HG02970 (cell line): ENCODE measurements at regions not wholly inside any gene's neighbourhood (a gene's known extent, or its start where the extent isn't known, plus 50 kb on each side); places are given as distances from the start of the nearest gene placed in this dataset.

ENCODE experiments used
- ATAC-seq: cut with Tn5 transposase; IDR thresholded peaks from one replicate; pipeline ENCODE4 v1.9.1; 2021; ENCODE audit warnings: mild to moderate bottlenecking, moderate library complexity, moderate number of reproducible peaks; ENCODE audit not compliant: unreplicated experiment, low FRiP score

DNA sequence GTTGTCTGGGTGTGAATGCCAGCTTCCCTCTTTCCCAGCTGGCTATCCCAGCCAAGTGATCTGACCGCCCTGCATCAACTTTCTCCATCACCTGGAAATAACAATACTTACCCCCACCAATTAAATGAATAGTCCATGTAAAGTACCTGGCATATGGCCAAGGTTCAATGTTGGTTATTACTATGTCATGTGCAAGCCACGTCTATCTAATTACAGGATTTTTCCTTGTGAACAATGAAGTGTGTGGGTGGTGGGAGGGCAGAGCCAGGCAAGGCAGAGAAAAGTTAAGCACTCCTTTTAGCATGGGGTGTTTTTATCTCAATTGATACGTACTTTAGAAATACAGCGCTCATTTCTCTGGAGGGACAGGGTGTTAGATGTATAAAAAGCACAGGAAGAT, 121.1 kb downstream of the NHLRC3 start:
- no peak for ATAC-seq

DNA sequence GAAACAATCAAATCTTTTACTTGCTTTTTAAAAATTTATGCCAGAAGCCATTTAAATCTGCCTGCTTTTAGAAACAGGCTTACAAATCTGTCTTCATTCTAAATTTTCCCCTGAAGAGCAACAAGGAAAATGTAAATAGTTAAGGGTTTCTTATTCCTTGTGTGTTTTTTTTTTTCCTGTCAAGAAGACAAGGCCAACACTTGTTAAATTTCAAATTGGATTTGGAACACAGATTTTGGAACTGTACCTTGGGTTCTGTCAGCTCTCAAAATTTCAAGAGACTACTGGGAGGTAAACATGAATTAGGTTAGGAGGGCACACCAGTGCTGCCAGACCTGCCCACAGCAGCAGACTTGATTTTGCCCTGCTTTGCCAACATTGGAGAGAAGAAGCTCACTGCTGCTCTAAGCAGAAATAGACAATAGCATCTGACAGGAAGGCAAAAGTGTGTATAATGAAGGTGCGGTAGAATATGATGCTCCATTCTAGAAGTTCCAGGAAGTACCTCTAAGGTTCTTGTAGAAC, 121.7 kb downstream of the NHLRC3 start:
- no peak for ATAC-seq

DNA sequence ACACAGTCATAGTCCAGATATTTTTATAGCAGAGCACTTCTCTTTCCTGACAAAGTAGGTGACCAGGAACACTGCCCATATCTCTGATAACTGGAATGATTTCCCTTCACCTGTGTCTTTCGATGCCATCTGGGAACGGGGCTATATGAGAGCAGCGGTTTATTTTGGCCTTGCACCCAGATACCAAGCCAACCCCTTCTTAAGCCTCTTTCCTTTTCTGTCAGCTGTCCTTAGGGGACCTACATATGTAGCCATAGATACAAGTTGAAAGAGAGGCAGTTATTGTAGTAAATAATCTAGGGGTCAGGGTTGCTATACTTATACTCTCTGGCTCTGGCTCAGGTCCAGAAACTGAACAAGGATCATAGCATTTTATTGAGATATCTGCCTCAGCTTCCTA, 128.8 kb downstream of the NHLRC3 start:
- no peak for ATAC-seq

DNA sequence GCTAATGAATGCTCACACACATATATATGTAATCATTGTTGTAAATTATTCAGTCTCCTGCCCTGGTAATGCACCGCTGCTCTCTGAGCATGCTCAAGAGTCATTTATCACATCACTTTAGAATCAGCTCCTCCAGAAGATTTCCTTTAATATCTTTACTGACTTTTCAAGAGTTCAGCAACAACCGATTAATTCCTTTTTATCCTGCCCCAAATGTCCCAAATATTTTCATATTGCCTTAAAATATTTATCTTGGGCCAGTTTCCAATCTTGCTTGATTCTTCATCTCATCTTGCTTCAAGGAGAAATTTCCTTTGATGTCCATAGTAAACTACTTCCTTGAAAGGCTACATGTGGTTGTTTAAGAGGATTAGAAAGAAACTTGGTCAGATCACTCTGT, 132.5 kb downstream of the NHLRC3 start:
- no peak for ATAC-seq

DNA sequence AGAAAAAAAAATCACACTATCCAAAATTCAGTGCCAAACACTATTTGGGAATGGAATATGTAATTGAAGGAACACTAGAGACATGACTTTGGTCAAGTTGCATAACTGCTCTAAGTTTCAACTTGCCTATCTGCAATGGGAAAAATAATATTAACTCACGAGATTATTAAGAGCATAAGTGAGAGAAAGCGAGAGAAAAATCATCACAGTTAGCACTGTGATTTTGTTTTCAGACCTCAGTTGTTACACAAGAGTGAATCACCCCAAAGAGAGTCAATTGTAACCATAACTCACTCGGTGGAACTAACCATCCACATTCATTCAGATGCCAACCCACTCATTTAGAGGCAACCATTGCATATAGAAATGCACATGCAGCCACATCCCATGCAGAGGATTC, 147.1 kb downstream of the NHLRC3 start:
- no peak for ATAC-seq

DNA sequence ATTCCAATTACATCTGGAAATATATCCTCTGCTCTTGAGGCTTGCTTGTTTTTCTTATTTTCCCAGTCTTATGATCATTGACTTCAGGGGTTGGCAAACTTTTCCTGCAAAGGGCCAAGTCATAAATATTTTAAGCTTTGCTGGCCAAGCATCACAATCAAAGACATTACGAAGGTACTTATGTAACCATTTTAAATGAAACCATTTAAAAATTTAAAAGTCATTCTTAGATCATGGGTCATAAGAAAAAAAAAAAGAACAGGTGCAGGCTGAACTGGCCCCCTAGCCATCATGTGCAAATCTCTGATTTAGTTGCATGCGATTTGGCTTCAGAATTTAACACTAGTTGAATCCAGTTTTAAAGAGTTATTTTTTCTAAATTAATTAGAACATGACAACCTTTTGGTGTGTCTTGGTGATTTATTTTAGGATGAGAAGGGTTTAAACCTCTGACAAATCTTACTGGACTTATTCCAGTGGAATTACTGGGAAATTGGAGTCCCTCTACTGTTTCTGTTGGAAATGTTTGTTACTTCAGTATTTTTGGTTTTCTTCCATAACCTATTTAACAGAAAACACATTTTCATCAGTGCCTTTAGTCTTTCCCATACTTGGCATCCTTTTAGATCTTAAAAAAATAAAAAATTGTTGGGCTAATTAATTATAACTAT, 148.1 kb downstream of the NHLRC3 start:
- ATAC-seq, result no peak

DNA sequence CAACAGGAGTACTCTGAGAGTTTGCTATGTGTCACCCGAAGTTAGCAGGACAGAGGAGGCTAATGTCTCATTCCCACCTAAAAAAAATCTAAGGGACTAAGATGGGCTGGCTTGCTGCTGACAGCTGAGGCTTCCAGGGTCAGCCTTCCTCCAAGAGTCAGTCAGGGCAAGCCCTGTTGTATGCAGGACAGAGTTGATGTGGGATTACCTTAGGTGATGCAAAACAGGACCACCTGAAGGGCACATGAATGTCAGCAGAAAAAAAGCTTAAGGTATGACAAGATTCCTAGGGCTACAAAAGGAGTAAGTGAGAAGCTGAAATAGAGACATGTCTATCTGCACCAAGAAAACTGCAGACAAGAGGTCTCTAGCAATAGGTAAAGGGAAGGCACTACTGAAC, 151.5 kb downstream of the NHLRC3 start:
- ATAC-seq, result no peak

DNA sequence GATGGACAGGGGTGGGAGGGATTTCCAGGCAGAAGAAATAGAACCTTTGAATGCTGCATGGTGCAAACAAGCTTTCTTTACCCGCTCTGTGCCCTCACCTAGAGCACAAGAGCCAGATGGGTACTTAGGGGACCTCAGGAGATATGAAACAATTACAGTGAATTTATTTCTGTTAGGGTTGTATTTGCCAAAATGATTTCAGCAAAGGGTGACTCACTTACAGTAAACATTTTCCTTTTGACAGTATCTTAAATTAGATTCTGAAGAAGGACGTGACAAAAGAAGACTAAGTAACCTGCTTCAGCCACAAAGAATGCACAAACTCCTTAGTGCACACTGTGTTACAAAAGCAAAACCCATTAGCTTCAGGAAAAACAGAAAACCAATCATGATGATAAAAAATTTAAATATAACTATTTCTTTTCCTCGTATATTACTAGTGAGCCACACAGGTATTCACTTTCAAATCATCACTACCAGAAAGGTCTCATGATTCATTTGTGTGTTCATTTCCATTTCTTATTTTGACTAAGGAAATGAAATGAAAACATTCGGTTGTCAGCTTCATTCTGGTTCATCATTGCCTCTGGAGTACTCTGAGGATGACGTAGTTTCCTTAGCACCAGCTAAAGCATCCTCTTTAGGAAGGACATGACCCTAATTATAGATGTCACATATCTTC, 158.8 kb downstream of the NHLRC3 start:
- no peak for ATAC-seq

DNA sequence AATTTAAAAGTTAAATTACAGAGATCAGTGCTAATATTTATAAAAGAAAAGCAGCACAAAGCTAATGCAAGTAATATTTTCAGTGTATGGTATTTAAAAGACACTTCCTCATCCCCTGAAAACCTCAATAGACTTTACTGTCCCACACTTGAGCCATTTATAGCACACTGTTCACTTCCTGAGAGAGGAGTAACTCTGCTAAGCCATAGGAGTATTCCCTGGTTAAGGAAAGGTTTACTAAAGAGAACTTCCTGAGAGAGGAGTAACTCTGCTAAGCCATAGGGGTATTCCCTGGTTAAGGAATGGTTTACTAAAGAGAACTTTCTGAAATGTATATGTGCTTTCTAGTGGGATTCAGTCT, 159.4 kb downstream of the NHLRC3 start:
- no peak for ATAC-seq

DNA sequence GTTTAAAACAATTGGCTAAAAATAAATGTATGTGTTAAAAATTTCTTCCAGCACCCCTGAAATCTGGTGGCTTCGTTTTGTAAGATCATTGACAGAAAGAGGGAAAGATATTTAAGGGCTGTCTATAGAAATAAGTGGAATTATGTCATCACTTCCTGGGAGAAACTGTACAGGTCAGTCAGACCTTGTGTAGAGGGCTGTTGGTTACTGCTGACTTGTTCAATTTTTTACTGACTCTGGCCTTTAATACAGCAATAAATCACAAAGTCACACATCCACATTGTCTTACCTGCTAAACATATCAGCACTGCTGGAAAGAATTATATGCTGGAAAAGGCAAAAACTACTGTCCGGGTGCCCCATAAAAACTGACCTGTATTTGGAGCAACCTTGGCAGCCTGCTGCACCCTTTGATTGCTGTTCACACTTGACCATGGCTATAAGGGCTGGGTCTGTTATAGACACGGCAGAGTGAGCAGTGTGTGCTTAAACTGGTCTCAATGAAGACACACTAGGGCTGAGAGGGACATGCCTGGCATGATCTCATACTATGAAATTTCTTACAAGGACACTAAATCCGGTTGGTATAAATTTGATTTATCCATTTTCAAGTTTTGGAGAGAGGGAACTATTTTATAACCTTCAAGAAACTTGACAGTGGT, 162.1 kb downstream of the NHLRC3 start:
- ATAC-seq, result no peak

DNA sequence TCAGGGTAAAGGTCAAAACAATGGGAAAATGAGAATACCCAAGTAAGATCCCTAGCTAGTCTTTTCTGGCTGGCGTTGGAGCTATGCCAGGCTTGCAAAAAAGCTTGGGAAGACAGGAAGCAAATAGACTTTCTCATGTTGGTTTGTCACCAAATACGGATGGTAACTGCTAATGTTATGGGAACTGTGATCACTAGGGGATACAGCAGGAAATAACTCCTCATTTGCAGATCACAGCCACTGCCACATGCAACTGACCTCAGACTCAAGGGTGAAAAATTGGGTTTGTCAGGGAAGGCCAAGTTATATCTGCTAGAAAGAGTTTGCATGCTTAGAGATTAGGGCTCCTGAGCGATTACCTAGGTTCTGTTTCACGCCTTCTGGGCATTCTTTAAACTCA, 162.9 kb downstream of the NHLRC3 start:
- ATAC-seq, result no peak

DNA sequence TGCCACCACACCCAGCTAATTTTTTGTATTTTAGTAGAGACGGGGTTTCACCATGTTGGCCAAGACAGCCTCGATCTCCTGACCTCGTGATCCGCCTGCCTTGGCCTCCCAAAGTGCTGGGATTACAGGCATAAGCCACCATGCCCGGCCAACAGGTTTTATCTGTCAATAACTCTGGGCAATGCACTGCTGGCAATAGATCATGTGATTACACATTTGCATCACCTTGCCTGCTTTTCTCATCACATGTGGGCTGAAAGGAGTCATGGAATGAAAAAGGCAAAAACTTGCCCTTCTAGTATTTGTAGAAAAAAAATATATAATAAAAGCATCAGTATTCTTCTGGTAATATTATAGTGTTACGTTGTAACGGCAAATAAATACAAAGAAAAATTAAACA, 164.5 kb downstream of the NHLRC3 start:
- no peak for ATAC-seq

DNA sequence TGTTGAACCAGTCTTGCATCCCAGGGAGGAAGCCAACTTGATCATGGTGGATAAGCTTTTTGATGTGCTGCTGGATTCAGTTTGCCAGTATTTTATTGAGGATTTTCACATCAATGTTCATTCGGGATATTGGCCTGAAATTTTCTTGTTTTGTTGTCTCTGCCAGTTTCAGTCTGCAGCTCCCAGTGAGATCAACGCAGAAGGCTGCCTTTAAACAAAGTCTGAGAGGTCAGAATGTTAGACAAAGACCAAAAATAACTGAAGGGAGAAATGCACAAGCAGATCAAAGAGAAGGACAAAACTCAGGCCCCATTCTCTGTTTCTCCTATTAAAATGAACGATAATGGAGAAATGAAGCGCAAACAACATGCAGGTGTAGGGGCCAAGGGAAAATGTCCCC, 170.4 kb downstream of the NHLRC3 start:
- ATAC-seq, result no peak

DNA sequence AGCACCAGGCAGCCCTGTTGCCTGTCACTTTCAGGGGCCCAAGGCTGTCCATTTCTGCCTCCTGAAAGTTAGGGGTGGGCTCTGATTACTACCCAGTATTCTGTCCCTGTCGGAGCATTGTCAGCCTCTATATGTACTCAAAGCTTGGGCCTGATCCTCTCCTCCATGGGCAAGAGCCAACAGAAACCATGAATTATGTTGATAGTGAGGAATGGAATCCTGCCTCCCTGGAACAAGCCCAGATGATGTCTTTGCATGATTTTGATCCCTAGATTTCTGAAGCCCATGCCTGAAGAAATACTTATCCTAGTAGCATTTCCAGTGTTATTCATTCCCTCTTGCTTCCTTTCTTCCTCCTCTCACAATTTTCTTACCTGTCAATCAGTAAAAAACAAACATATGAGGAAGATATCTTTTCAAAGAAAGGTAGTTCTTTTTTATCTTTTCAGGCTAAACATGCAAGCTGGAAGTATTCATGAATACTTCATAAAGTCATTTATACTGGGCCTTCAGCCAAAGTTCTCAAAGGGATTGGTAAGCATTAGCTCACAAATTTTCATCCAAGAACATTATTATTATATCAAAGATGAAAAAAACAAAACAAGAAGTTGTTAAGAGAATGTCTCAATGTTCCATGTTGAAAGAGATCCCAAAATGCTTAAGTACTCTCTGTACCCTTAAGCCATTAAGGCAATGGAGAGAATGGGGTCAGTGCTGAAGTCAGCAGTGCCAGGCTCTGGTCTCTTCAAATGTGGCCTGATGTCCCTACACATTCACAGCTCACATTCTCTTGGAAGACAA, 171.7 kb downstream of the NHLRC3 start:
- no peak for ATAC-seq

DNA sequence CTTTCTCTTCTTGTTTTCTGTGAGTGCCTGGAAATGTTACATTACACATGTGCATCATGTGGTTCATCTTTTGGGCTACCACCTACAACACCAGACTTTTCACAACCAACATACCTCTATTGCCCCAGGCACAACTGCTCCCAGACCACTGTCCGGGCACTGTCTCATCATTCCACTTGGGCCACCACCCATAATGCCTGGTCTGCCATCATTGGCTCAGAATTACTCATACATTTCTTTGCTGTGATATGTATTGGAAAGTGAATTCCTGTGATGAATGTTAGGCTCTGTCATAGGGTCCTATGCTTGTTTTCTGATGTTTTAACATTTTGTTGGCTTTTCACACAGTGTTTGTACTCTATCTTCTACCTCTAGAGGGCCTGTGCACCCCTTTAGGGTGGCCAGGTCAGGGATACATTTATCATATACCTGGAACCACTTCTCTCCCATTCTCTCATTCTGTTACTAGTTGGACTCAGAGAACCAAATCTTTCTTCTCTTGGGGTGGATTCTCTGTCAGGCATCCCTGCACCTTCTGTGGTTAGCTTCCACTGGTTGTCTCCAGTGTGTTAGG, 172.8 kb downstream of the NHLRC3 start:
- no peak for ATAC-seq

DNA sequence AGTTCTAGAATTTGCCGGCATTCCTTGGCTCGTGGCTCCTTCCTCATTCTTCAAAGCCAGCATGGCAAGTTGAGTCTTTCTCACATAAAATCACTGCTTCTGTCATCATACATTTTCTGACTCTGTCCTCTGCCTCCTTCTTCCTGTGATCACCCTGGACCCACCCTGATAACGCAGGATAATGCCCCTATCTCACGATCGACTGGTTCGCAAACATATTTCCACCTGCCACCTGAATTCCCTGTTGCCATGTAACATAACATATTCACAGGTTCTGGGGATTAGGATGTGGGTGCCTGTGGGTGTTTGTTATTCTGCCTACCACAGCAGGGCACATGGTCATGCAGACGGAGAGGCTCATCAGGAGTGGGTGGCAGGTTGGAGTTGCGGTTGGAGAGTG, 177.7 kb downstream of the NHLRC3 start:
- no peak for ATAC-seq

DNA sequence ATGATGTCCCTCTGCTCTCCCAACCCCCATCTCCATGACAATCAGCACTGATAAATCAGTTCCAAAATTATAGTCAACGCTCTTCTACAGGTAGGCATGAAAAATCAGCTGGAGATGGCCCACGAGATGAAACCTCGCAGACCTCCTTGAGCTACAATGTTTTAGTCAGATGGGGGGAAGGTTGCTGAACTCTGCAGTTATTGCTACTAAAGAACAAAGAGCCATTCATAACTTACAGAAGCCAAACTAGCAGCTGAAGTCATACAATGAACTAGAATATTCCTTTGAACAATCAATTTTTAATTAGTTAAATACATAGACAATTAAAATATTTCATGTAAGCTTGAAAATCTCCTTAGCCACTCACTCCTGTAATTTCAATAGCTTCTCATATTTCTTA, 179.2 kb downstream of the NHLRC3 start:
- no peak for ATAC-seq

DNA sequence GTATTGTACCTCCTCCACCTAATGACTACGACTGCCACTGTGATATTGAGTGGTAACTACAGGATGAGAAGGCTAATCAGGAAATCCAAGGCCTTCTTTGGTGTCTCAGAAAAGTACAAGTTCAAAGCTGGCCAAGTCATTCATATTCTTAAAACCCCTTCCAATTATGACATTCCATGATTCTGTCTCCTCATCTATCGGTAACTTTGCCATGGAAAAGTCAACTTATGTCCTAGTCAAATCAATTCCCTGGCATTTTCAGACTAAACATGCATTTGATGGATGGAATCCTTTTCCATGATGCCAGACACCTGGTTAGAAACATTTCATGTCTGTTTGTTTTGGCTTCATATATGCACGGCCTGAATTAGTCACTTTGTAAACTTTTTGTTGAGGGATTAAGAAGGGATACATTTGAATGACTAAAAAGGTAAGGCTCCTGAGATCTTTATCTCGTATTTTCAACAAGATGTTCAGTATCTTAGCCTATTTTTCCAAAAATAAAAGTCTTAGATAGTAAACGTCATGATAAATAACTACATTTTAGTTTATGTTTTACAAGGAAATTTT, 186.5 kb downstream of the NHLRC3 start:
- ATAC-seq, result no peak

DNA sequence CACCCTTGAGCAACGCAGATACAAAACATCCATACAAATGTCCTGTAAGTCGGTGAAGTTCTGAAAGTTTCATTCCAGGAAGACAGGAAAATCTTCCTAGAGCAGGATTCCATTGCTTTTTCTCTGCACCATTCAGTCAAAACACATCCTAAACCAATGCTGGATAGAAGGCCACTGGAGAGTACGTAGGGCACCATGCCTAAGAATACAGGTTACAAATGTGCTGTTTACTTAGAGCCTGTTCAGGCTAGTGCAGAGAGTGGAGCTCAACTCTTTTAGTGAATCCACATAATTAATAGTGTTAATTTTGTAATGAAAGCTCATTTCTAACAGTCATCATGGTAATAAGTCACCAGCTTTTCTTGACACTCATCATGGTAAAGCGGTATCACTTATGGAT, 187.6 kb downstream of the NHLRC3 start:
- no peak for ATAC-seq

DNA sequence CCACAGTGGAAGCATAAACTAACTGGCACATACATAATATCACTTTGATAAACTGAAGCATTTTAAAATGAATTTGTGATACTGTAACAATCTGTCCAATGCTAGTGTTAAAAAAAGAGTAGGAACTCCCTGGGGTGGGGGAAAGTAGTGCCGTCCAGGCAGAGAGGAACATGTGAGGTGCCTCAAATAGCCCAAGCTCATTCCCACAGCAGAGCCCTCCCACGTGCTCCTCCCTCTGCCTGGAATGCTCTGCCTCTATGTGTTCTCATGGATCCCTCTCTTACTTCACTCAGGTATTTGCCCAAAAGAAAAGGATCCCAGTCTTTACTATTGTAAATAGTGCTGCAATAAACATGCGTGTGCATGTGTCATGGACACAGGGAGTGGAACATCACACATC, 188.1 kb downstream of the NHLRC3 start:
- no peak for ATAC-seq
